GM18505 (cell line): ENCODE measurements at regions not wholly inside any gene's neighbourhood (a gene's known extent, or its start where the extent isn't known, plus 50 kb on each side); places are given as distances from the start of the nearest gene placed in this dataset.
"Not testable (repeated sequence)": the region's sequence is repeated elsewhere in the genome, so short reads cannot be mapped to it uniquely, and the experiment has no call there.

ENCODE experiments used
- ATAC-seq: cut with Tn5 transposase; IDR thresholded peaks from one replicate; pipeline ENCODE4 v1.9.1; 2021; ENCODE audit not compliant: unreplicated experiment
- POLR2A ChIP-seq: IDR thresholded peaks from 4 replicates; pipeline ENCODE4 v1.6.1; 2011; ENCODE audit warnings: borderline replicate concordance; ENCODE audit not compliant: insufficient read depth, insufficient read length; ENCODE audit errors: extremely low read depth

- no peak for ATAC-seq
- TF ChIP-seq POLR2A: no peak
Measured at GRCh38 chr15:77877869-77878577, 199.5 kb downstream of the TBC1D2B start.

- ATAC-seq: not testable (repeated sequence)
Measured at GRCh38 chr15:77876107-77876820, 201.2 kb downstream of the TBC1D2B start.

- ATAC-seq: not testable (repeated sequence)
Measured at GRCh38 chr15:77875066-77875721, 202.3 kb downstream of the TBC1D2B start.

- ATAC-seq: no peak
- TF ChIP-seq POLR2A: no peak
Measured at GRCh38 chr15:77874063-77874462, 203.4 kb downstream of the TBC1D2B start.

- ATAC-seq: not testable (repeated sequence)
Measured at GRCh38 chr15:77872521-77873425, 204.7 kb downstream of the TBC1D2B start.

GRCh38 chr15:77871852-77872371 is 205.6 kb downstream of the TBC1D2B start:
- ATAC-seq: no peak

GRCh38 chr15:77870195-77871065 is 207.1 kb downstream of the TBC1D2B start:
- TF ChIP-seq POLR2A: no peak
- no peak for ATAC-seq

More at GRCh38 chr15:77871852-77872371, 205.6 kb downstream of the TBC1D2B start:
- no peak for TF ChIP-seq POLR2A

- no peak for TF ChIP-seq POLR2A
- ATAC-seq: no peak
Measured at GRCh38 chr15:77869021-77869895, 208.3 kb downstream of the TBC1D2B start.

- ATAC-seq: not testable (repeated sequence)
Measured at GRCh38 chr15:77868048-77868629, 209.4 kb downstream of the TBC1D2B start.

GRCh38 chr15:77867266-77868047 is 210.1 kb downstream of the TBC1D2B start:
- TF ChIP-seq POLR2A: no peak
- no peak for ATAC-seq
